NCI-H748 (cell line): ENCODE measurements at regions not wholly inside any gene's neighbourhood (a gene's known extent, or its start where the extent isn't known, plus 50 kb on each side); places are given as distances from the start of the nearest gene placed in this dataset.
A peak's percentile ranks its signal among the peaks of the same experiment; 100 is the strongest.
"Not testable (repeated sequence)": the region's sequence is repeated elsewhere in the genome, so short reads cannot be mapped to it uniquely, and the experiment has no call there.

Experiments
- DNase-seq: peaks from one replicate; lab custom pipeline; 2025; ENCODE audit not compliant: unreplicated experiment; lab: John Stamatoyannopoulos, UW

DNA sequence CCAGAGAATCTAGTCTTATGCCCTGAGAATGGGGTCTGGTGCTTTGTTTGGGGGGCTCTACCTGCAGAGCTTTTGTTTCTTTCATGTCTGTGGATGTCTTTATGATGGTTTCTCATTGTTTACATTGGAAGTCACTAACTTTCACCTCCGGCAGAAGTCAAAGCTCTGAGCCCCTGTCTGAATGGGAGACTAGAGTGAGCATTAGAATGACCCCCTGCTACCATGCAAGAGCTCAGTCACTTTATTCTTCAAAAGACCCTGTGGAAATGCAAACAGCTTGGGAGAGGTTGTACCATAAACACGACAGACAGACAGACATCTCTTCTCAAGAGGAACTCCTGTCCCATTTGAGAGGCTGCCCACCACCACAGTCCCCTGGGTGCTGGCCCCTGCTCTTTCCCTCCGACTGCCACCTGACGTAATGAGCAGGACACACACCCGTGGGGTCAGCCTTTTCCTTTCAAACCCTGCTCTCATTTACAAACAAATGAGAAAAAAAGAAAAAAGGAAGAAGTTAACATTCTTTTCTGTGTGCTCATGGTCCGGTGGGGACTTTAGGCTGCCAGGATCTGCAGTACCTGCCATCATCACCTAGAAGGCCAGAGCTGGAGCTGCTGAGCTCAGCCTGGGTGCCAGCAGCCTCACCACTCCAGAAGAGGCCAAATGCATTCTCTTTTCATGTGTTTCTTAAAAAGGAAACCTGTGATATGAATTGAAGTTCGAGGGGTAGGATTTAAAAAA lies 91.6 kb downstream of the FZD1 start:
- DNase-seq: no peak

DNA sequence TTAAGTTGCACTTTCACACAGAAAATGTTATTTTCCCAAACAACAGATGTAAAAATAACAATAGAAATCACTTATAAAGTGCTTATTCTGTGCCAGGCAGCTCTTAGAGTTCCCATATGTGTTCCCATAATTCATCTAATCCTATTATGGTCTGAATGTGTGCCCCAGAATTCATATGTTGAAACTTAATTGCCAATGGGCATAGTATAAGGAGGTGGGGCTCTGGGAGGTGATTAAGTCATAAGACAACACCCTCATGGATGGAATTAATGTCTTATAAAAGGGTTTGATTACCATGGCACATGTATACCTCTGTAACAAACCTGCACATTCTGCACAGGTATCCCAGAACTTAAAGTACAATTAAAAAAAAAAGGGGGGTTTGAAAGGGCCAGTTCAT lies 92.7 kb downstream of the FZD1 start:
- no peak for DNase-seq

DNA sequence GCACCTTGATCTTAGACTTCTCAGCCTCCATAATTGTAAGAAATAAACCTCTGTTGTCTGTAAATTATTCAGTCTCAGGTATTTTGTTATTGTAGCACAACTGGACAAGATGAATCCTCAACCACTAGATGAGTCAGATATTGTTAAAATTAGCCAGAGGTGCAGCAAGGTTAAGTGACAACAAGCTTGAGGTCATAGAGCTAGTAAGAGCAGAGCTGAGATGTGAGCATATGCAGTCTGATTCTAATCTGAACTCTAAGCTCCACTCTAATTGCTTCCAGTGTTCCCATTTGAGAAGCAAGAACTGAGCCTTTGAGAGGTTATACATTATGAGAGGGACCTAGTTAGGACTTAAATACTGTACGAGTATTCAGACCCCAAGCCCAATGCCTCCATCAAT lies 93.1 kb downstream of the FZD1 start:
- no peak for DNase-seq

- no peak for DNase-seq
These were observed 93.7 kb downstream of the FZD1 start for GRCh38 chr7:91357901-91358300.

- DNase-seq: no peak
These were observed 94.1 kb downstream of the FZD1 start for GRCh38 chr7:91358303-91358702.

GRCh38 chr7:91365097-91365496 lies 100.9 kb downstream of the FZD1 start:
- DNase-seq: not testable (repeated sequence)

DNA sequence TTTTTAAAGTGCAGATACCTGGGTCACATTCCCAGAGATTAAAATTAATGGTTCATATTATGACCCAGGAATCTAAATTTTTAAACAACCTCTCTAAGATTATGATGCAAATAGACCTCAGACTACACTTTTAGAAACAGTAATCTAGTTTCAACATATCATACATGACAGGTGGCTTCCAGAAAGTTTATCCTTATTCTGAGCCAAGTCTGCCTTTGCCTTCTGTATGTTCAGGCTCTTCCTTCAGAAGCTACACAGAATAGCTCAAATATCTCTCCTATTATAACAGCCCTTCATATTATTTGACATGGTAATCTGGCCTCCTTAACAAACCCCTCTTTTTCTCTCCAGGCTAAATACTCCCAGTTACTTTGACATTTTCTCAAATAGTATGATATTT lies 101.9 kb downstream of the FZD1 start:
- no peak for DNase-seq

DNA sequence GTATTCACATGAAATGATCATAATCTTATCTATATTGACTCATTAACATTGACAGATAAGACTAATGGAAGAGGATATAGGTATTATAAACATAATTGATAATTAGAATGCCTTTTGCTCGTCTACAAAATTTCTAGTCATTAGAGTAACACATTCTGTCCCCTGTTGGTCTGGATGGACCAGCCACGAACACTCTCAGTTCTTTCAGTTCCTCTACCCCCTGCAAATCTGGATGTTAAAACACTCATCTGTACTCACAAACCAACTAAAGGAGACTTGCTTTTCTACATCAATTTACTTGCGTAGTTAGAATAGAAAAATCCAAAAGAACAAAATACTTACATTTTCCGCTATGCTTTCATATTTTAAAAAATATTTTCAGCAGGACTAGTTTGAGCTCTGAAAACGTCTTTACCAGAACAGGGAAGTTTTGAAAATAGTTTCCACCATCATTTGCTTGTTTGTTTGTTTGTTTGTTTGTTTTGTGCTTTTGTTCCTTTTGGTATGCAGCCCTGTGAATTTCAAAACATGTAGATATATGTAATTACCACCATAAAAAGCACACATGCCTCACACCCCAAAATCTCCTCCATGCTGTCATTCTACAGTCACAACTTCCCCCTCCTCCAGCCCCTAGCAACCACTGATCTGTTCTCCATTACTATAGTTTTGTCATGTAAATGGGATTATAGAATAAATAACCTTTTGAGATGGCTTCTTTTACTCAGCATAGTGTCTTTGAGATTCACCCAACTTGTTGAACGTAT lies 103.8 kb downstream of the FZD1 start:
- DNase-seq: no peak

- DNase-seq: no peak
These were observed 108.1 kb downstream of the FZD1 start for GRCh38 chr7:91372323-91372722.

DNA sequence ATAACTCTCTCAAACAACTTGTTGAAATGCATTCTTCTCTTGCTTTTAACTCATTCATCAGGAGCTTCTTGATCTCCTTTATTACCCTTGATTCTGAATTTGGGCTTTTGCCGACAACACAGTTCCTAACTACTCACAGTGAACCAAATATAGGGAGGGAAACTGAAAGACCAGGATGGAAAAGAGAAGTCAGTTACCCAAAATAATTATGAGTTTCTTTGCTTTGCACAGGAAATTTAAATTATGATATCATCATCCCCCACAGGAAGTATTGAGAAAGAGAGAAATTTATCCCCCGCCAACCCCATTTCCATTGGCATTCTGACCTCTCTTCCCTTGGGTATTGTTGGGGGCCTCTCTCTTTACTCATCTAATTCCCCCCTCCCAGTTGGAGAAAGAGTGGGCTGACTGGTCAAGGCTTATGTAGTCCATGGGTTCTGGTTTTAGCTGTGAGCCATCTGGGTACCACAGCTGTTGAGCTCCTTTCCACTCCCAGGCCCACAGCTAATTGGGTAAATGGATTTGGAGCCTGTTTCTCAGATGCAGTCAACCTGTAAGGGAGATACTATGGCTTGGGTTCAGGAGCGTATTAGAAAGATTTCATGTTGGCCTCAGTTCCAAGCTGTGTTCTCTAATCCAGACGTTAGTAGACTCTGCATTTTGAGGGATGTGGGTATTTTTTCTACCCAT lies 109.0 kb downstream of the FZD1 start:
- DNase-seq: no peak

DNA sequence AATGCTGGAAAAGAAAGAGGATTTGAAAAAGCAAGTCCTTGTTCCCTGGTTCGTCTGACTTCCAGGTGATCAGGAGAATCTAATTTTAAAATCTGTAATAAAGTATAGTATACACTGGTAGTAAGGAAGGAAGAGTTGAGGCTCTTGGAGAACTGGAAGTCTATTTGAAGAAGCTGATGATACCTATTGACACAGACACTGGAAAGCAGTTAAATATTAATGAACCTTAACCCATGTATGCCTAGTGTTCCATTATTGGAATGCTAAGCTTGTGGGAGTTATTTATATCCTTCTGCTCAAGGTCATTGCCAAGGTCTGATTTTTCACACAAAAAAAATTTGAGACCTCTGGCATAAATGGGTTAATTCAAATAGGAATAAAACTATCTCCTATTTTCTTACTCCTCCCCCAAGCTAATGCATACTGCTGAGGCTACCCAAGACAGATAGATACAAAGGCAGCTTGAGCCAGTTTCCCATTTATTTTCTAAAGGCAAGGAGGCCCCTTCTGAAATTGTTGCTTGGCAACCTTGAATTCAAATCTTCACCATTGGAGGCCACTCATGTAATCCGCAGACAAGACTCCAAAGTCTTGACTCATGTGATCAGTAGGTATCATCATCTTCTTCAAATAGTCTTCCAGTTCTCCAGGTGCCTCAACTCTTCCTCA lies 110.2 kb downstream of the FZD1 start:
- no peak for DNase-seq

GRCh38 chr7:91375378-91375777 lies 111.1 kb downstream of the FZD1 start:
- no peak for DNase-seq

DNA sequence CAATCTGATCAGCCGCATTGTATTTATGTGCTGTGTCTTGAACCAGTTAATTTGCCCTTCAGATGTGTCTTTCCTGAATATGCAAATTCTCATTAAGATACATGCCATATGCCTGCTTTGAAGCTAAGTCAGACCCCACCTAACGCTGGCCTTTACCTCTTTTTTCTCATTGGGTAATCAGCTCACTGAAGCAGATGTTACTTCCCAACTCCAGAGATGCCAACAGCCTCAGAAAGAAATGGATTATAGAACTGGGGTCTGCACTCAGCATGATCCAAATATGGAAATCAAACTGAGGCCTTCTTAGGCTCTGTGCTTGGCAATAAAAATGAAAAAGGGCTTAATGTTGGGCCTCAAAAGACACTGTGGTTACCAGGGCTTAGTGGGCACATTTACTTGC lies 113.9 kb downstream of the FZD1 start:
- DNase-seq: no peak

- no peak for DNase-seq
These were observed 115.0 kb downstream of the FZD1 start for GRCh38 chr7:91379236-91379635.

GRCh38 chr7:91379991-91380390 lies 115.8 kb downstream of the FZD1 start:
- DNase-seq: no peak

- no peak for DNase-seq
These were observed 119.0 kb downstream of the FZD1 start for GRCh38 chr7:91383053-91383904.

DNA sequence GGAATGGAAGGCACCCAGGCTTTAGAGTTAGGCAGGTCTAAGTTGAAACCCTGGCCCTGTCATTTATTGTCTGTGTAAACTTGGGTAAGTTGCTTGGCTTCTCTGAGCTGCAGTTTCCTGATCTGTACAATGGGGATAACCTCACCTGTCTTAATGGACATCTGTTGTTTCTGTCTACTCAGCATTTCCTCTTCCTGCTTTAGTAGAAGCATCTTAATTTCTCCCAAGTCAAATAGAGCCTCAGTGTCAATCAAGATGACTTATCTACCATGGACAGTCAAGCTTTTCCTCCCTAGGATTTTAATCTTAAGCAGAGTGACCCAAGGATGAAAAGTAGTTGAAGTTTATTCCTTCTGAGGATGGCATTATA lies 119.7 kb downstream of the FZD1 start:
- no peak for DNase-seq

DNA sequence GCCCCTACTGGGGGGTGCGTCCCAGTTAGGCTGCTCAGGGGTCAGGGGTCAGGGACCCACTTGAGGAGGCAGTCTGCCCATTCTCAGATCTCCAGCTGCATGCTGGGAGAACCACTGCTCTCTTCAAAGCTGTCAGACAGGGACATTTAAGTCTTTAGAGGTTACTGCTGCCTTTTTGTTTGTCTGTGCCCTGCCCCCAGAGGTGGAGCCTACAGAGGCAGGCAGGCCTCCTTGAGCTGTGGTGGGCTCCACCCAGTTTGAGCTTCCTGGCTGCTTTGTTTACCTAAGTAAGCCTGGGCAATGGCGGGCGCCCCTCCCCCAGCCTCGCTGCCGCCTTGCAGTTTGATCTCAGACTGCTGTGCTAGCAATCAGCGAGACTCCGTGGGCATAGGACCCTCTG lies 130.5 kb downstream of the FZD1 start:
- DNase-seq: not testable (repeated sequence)

- peak; percentile 59 for DNase-seq
These were observed 131.1 kb downstream of the FZD1 start for GRCh38 chr7:91395313-91395712.

DNA sequence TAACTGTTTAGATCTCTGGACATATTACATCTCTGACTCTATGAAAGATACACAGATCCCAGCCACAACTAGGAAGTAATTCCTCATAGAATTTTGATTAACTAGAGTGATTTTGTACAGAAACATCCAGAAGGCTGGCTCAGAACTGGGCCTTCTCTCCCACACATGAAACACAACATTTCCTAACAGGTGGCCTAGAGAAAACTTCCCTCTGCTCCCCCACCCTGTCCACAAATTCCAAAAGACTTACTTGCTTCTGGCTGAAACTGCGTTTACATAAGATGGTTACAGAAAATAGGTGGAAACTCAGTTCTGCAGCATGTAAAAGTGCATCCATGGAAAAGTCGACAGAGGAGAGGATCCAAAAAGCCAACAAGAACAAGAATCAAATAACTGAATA lies 132.9 kb downstream of the FZD1 start:
- DNase-seq: no peak

DNA sequence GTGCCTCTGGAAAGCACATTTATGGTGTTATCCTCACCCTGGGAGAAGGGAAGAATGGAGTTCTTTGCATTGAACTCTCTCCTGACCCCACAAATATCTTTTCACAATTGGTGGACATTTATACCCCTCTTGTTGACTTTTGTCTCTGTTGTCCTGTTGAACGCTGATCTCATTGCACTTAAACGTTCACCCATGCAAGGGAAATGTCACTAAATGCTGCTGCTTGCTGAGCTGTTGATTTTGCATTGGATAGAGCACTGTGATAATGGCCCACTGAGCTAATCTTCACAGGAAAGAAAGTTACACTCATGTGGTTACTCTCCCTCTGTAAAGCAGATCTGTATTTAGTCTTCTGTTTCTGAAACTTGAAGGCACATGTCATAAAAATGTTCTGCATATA lies 133.4 kb downstream of the FZD1 start:
- peak; percentile 82 for DNase-seq
